ENCODE measurements at regions not wholly inside any gene's neighbourhood (a gene's known extent, or its start where the extent isn't known, plus 50 kb on each side); places are given as distances from the start of the nearest gene placed in this dataset.
A peak's percentile ranks its signal among the peaks of the same experiment; 100 is the strongest.

DNA sequence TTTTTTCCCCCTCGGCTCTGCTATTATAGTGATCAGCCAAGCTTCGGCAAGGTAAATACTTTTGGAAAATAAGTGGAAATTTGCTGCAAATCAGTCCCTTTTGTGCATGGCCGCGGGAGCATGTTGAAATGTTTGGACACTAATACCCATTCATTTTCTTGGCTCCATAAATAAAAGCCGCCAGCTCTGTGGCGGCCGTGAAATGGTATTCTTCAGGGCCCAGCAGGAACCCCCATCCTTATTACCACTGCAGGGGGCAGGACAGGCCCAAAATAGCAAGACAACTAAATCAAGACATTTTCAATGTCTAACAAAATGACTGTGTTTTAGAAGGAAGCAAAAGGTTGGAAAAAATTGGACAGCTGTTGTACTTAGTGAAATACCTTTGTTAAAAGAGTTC, 362.3 kb downstream of the NR2F2 start:
- 26 to 75% (median 57%) methylated on average over 2 to 6 of the region's 7 CpGs; no CpG with 5 or more reads in 4 of the 10 experiments for WGBS, 10 experiments
- ATAC-seq (replicated peaks in 6 of 8): no peak
- no peak overlapping the region for H3K4me3 ChIP-seq
- in situ Hi-C loops (cut with MboI; ENCODE audit: low pct_unique_long_range_greater_than_20kb in 2 of 9, low sequenced_read_pairs in 9 of 9, unreplicated experiment in 9 of 9): no loop called here
- H3K27ac ChIP-seq: no peak overlapping the region
- H3K4me1 ChIP-seq (replicated peaks in 1 of 2): peaks cover 4 to 5% of the 10 kb centered on the region in 2 donors

DNA sequence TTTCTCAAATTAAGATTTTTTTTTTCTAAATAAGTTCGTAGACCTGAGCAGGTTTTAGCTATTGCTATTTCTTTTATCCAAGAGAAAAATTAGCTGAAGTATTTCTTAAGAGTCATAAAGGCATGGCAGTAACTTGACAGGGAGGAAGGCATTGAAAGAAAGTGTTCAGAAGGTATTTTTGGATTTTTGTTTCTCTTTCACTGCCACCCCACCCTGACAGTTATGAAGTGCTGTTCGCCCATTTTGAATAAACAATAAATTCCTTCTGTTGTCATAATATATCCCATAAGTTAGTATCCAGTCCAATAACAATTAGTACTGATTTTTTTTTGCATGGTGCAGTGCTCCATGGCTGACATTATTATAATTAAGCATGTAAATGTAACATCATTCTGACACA, 363.0 kb downstream of the NR2F2 start:
- H3K4me1 ChIP-seq (replicated peaks in 1 of 2): peaks cover 4 to 5% of the 10 kb centered on the region in 2 donors
- in situ Hi-C loops (cut with MboI; ENCODE audit: low pct_unique_long_range_greater_than_20kb in 2 of 9, low sequenced_read_pairs in 9 of 9, unreplicated experiment in 9 of 9): no loop called here
- no peak overlapping the region for H3K27ac ChIP-seq
- 8 to 100% (median 65%) methylated on average over 1 to 2 of the region's 2 CpGs; no CpG with 5 or more reads in 1 of the 10 experiments for WGBS, 10 experiments
- ATAC-seq (replicated peaks in 6 of 8): no peak
- no peak overlapping the region for H3K4me3 ChIP-seq

DNA sequence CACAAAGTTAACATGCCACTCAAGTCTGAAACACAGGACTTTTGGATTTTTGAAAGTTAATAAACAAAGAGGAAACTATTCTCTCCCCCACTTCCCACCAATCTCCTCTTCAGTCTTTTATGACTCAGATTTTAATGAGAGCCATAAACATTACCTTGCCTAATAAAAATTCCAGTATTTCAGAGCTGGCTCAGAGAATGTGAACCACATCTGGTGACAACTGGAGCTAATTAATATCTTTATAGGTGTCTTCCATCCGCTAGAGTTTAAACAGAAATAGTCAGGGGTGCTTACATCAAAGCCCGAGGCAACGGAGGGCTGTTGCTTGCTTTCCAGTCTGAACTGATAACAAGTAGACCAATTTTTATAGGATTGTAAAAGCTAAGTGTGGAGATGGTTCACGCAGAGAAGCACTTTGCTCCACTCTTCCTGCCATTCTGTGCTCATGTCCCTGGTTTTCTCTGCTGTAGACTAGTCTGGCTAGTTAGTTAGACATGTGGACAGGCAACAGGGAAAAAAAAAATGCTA, 363.6 kb downstream of the NR2F2 start:
- Histone ChIP-seq H3K4me3 (no peak overlapping the region), H3K4me1 (replicated peaks in 1 of 2) (peaks cover 4 to 5% of the 10 kb centered on the region in 2 donors), H3K27ac (no peak overlapping the region)
- in situ Hi-C loops (cut with MboI; ENCODE audit: low pct_unique_long_range_greater_than_20kb in 2 of 9, low sequenced_read_pairs in 9 of 9, unreplicated experiment in 9 of 9): no loop called here
- ATAC-seq (replicated peaks in 6 of 8): peak in 1 of 8 experiments; percentile 41
- 0 to 100% (median 49%) methylated on average over 3 to 4 of the region's 4 CpGs; no CpG with 5 or more reads in 2 of the 10 experiments for WGBS, 10 experiments

DNA sequence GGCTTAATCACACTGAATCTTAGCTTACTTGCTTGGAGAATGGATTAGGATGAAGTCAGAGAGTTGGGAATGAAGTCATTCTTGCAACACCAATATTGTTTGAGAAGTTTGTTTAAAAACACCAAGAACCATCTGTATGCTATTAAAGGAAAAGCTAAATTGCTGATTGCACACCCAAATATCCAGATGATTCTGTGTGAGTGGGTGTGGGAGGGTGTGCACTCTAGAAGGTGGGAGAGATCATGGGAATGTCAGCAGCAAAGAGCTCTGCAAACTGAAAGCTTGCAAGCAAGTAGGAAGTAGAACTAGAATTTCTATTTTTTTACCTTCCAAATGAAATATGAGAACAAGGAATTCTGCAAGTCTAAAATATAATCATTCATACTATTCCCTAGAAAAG, 364.9 kb downstream of the NR2F2 start:
- ATAC-seq (replicated peaks in 6 of 8): no peak
- H3K4me1 ChIP-seq (replicated peaks in 1 of 2): peaks cover 4 to 5% of the 10 kb centered on the region in 2 donors
- no peak overlapping the region for H3K27ac ChIP-seq
- in situ Hi-C loops (cut with MboI; ENCODE audit: low pct_unique_long_range_greater_than_20kb in 2 of 9, low sequenced_read_pairs in 9 of 9, unreplicated experiment in 9 of 9): no loop called here
- no peak overlapping the region for H3K4me3 ChIP-seq

DNA sequence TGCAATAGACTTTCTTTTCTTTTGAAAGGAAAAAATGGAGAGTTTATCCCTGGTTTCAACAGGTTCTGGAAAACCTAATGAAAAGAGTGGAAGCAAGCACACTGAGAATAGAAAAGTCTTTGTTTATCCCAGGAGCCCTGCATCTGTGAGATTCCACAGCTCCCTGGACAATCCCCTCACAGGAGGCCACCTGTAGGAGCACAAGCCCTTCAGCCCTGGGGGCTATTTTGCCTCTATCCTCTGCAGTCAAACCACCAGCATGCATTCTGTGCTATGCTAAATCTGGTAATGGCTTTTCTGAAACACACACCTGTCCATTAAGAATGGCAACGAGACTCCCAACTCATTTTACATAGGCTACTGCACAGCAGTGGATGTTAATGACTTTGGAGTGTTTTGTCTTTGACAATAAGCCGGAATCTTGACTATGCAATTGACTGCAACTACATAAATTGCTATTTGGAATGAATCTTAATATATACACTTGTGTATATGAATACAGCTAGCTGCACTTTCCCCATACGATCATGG, 369.4 kb downstream of the NR2F2 start:
- in situ Hi-C loops (cut with MboI; ENCODE audit: low pct_unique_long_range_greater_than_20kb in 2 of 9, low sequenced_read_pairs in 9 of 9, unreplicated experiment in 9 of 9): no loop called here
- peaks cover 16 to 18% of the 10 kb centered on the region in 2 donors for H3K4me1 ChIP-seq (replicated peaks in 1 of 2)
- WGBS, 10 experiments: 0 to 100% (median 55%) methylated on average over 1 to 2 of the region's 3 CpGs; no CpG with 5 or more reads in 1 of the 10 experiments
- ATAC-seq (replicated peaks in 6 of 8): peak in 1 of 8 experiments; percentile 78
- H3K27ac ChIP-seq: no peak overlapping the region
- no peak overlapping the region for H3K4me3 ChIP-seq

DNA sequence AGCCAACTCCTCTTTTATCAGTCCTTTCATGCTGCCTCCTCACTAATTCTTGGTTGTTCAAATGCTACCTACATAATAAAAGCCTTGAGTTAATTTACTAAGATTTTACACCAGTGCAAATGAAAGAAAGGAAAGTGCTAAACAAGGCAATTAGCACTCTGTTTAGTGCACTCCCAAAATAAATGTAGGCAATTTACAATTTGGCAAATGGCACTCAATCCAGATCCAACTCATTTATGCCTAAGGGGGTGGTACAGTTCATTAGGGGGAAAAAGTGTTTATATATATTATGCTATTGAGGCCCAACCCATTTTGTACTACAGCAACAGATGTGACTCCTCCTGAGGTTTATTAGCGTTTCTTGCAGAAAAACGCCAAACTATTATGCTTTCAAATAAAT, 370.1 kb downstream of the NR2F2 start:
- in situ Hi-C loops (cut with MboI; ENCODE audit: low pct_unique_long_range_greater_than_20kb in 2 of 9, low sequenced_read_pairs in 9 of 9, unreplicated experiment in 9 of 9): no loop called here
- WGBS, 10 experiments: 0 to 80% (median 52%) methylated on average over 1 to 2 of the region's 2 CpGs; no CpG with 5 or more reads in 5 of the 10 experiments
- Histone ChIP-seq H3K4me3 (no peak overlapping the region), H3K27ac (no peak overlapping the region), H3K4me1 (replicated peaks in 1 of 2) (peaks cover 16 to 18% of the 10 kb centered on the region in 2 donors)
- ATAC-seq (replicated peaks in 6 of 8): peak in 1 of 8 experiments; percentile 56

DNA sequence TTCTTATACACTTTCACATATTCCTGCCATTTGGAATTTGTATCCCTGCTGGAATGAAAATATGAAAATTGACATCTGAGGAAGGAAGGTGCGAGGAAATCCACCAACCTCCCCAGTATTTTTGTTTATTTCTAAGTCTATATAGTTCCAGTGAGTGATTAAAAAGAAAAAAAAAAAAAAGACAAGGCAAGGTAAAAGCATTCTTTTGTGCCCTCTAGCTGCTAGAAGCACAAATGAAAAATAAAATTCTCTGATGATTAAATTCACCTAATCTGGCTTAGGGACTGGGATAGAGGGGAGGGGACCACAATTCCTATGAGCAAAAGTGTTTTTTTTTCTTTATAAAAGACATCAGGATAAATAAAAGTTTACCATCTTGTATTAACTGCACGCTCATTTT, 370.9 kb downstream of the NR2F2 start:
- no peak overlapping the region for H3K4me3 ChIP-seq
- peaks cover 16 to 18% of the 10 kb centered on the region in 2 donors for H3K4me1 ChIP-seq (replicated peaks in 1 of 2)
- no peak overlapping the region for H3K27ac ChIP-seq
- WGBS, 10 experiments: 7 to 100% (median 80%) methylated on average over 1 to 2 of the region's 2 CpGs; no CpG with 5 or more reads in 1 of the 10 experiments
- in situ Hi-C loops (cut with MboI; ENCODE audit: low pct_unique_long_range_greater_than_20kb in 2 of 9, low sequenced_read_pairs in 9 of 9, unreplicated experiment in 9 of 9): no loop called here
- no peak for ATAC-seq (replicated peaks in 6 of 8)

DNA sequence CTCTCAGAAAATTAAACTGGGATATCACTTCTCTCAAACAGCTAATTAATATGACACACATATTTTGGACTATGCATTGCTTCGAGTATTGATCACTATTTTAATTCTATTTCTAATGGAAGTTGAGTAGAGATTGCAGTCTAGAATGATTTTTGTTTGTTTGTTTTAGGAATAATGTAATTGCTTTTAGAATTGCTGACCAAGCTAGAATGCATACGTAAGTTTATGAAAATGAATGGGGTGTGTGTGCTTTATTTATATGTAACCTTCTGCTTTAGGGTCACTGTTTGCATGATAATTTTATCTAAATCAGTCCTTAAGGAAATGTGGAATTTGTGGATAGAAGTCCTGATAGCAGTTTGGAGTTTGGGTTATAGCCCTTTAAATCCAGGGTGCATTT, 371.4 kb downstream of the NR2F2 start:
- in situ Hi-C loops (cut with MboI; ENCODE audit: low pct_unique_long_range_greater_than_20kb in 2 of 9, low sequenced_read_pairs in 9 of 9, unreplicated experiment in 9 of 9): no loop called here
- Histone ChIP-seq H3K4me3 (no peak overlapping the region), H3K4me1 (replicated peaks in 1 of 2) (peaks cover 16 to 23% of the 10 kb centered on the region in 2 donors), H3K27ac (no peak overlapping the region)
- no peak for ATAC-seq (replicated peaks in 6 of 8)
- WGBS, 10 experiments: 0 to 78% (median 42%) methylated on average over 2 of the region's 2 CpGs; no CpG with 5 or more reads in 2 of the 10 experiments

DNA sequence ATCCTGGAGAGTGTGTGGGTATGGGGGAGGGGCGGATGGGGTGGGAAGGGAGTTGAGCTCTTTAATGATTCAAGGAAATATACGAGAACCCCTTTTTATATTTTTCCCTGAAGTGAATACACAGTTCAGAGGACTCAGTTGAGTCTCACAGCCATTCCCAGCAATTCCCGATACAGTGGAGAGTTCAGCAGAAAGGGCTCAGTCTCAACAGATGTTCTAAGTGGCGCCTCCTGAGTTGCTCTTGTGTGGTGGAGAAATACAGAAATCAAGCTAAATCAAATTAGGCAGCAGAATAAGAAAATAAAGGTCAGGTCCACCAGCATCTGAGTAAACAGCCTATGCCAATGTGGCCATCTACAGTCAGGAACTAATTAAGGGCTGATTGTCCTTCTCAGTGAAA, 372.1 kb downstream of the NR2F2 start:
- peak in 4 of 8 experiments; percentile 19 to 48 (median 30) for ATAC-seq (replicated peaks in 6 of 8)
- in situ Hi-C loops (cut with MboI; ENCODE audit: low pct_unique_long_range_greater_than_20kb in 2 of 9, low sequenced_read_pairs in 9 of 9, unreplicated experiment in 9 of 9): no loop called here
- H3K4me3 ChIP-seq: no peak overlapping the region
- WGBS, 10 experiments: 0 to 58% (median 40%) methylated on average over 1 to 3 of the region's 4 CpGs; no CpG with 5 or more reads in 3 of the 10 experiments
- peaks cover 16 to 30% of the 10 kb centered on the region in 2 donors for H3K4me1 ChIP-seq (replicated peaks in 1 of 2)
- H3K27ac ChIP-seq: no peak overlapping the region

DNA sequence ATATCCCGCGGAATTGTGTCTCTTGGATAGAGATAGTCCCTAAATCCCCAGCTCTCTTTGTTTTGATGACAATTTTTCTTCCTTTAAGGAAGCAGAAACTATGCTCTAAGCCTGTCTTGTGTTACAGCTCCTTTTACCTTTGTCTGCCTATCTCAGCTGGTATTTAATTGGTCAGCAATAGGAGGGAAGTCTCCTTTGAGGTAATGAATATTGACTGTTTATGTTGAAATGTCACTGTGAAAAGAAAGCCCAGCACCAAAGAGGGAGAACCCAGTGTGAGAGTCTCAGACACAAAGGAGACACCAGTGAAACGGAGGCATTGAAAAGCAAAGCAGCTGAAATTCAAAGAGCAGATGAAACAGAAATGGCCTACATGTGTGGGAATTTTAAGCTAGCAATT, 372.6 kb downstream of the NR2F2 start:
- peaks cover 16 to 31% of the 10 kb centered on the region in 2 donors for H3K4me1 ChIP-seq (replicated peaks in 1 of 2)
- in situ Hi-C loops (cut with MboI; ENCODE audit: low pct_unique_long_range_greater_than_20kb in 2 of 9, low sequenced_read_pairs in 9 of 9, unreplicated experiment in 9 of 9): no loop called here
- 0 to 30% (median 11%) methylated on average over 1 to 3 of the region's 3 CpGs for WGBS, 10 experiments
- ATAC-seq (replicated peaks in 6 of 8): peak in 5 of 8 experiments; percentile 8 to 38 (median 23)
- H3K4me3 ChIP-seq: no peak overlapping the region
- H3K27ac ChIP-seq: no peak overlapping the region

DNA sequence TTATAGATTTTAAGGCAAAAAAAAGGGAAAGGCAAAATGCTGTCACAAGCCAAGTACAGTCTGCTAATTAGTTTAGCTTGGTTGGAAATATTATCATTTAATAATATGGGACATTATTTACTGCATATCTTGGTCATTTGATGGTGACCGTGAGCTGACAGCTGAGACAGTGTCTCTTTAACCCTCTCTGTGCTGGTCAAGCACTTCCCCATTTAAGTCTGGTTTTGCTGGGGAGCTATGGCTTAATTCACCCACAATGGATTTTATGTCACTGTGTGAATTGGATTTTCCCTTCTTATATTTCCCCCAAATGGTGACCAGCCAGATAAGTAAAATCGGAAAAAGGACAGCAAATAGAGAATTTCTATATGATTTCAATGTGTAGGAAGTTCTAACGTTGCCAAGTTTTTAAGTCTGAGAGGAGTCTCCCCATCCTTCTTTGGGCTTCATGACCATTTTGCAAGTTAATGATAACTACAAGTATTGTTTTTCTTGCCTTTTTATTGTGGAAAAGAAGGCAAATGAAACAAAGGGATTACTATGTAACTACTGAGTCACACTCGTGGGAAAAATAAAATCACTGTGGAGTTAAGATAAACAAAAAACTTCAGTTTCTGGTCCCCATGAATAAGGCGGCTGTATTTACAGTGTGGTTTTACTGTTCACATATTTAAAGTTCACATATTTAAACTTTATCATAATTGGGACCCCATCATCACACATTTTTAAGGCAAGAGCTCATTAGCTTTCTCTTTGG, 373.5 kb downstream of the NR2F2 start:
- in situ Hi-C loops (cut with MboI; ENCODE audit: low pct_unique_long_range_greater_than_20kb in 2 of 9, low sequenced_read_pairs in 9 of 9, unreplicated experiment in 9 of 9): no loop called here
- 6 to 69% (median 50%) methylated on average over 3 to 5 of the region's 5 CpGs; no CpG with 5 or more reads in 1 of the 10 experiments for WGBS, 10 experiments
- ATAC-seq (replicated peaks in 6 of 8): no peak
- Histone ChIP-seq H3K4me1 (replicated peaks in 1 of 2) (peaks cover 16 to 31% of the 10 kb centered on the region in 2 donors), H3K4me3 (no peak overlapping the region), H3K27ac (no peak overlapping the region)

DNA sequence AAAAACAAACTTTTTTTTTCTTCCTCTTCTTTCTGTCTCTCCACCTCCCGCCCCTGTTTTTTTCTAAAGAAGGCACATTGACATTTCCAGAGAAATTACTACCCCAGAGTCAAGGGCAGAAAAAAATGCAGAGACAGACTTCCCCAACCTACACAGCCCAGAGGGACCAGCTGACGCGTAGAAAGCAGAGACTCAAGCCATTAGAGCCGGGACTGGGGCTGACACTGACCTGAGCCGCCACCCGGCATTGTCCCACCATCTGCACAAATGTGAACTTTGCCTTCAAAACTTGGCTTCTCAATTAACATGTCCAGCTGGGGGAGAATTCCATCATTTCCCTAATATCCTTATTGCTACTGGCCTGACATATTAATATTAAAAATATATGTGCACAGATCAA, 385.6 kb downstream of the NR2F2 start:
- ATAC-seq (replicated peaks in 6 of 8): peak in 5 of 8 experiments; percentile 56 to 96 (median 93)
- Histone ChIP-seq H3K4me1 (replicated peaks in 1 of 2) (peaks cover 10 to 63% of the 10 kb centered on the region in 2 donors), H3K27ac (no peak overlapping the region), H3K4me3 (no peak overlapping the region)
- 0 to 56% (median 13%) methylated on average over 1 to 6 of the region's 6 CpGs; no CpG with 5 or more reads in 2 of the 10 experiments for WGBS, 10 experiments
- in situ Hi-C loops (cut with MboI; ENCODE audit: low pct_unique_long_range_greater_than_20kb in 2 of 9, low sequenced_read_pairs in 9 of 9, unreplicated experiment in 9 of 9): no loop called here

DNA sequence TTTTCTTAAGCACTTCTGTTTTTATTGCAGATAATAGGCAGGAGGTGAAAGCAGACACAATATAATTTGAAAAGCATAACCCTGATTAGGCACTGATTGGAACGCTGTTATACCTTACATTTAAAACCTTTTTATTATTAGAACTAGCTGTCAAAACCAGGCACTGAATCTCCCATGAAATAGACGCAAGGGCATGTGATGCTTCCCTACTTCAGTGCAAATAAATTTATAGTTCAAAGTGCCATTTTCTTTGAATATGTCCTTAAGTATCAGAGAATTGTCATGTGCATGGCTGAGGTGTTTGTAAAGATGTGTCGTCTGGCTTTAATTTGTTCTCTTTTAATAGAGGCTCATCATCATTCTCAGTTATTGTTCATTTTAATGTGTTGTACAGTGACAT, 386.0 kb downstream of the NR2F2 start:
- H3K27ac ChIP-seq: no peak overlapping the region
- in situ Hi-C loops (cut with MboI; ENCODE audit: low pct_unique_long_range_greater_than_20kb in 2 of 9, low sequenced_read_pairs in 9 of 9, unreplicated experiment in 9 of 9): no loop called here
- 0 to 70% (median 48%) methylated on average over 1 to 3 of the region's 3 CpGs; no CpG with 5 or more reads in 3 of the 10 experiments for WGBS, 10 experiments
- no peak overlapping the region for H3K4me3 ChIP-seq
- ATAC-seq (replicated peaks in 6 of 8): peak in 4 of 8 experiments; percentile 59 to 80 (median 70)
- peaks cover 10 to 59% of the 10 kb centered on the region in 2 donors for H3K4me1 ChIP-seq (replicated peaks in 1 of 2)

Measured in motor neuron (in vitro differentiated cells).